ENCODE measurements at regions not wholly inside any gene's neighbourhood (a gene's known extent, or its start where the extent isn't known, plus 50 kb on each side); places are given as distances from the start of the nearest gene placed in this dataset.
A peak's percentile ranks its signal among the peaks of the same experiment; 100 is the strongest.

DNA sequence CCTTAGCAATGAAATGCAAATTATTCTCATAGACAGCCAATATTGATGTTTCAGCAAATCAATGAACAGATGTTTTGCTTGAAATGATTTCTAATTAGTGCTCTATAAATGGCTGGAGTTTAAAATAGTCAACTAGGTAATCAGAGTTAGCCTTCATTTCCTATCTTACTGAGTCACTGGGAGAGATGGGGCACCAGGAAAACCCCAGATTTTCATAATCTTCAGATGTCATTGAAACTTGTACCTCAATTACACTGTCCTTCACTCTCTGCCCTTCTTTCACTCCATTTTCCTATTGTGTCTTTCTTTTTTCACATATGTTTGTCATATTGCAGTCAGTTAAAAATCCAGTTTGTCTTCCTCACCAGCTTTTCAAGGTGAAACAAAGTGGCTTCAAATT lies 92.7 kb downstream of the C12orf75 start:
- Histone ChIP-seq H3K4me3 (ENCODE audit: low read depth, low read length) (no peak overlapping the region), H3K27ac (no peak overlapping the region), H3K27me3 (ENCODE audit: insufficient read depth, low read depth, severe bottlenecking) (no peaks in the 10 kb centered on the region), H3K9me3 (ENCODE audit: severe bottlenecking) (no peaks in the 10 kb centered on the region), H3K36me3 (no peaks in the 10 kb centered on the region)
- TF ChIP-seq, protein P1, sequence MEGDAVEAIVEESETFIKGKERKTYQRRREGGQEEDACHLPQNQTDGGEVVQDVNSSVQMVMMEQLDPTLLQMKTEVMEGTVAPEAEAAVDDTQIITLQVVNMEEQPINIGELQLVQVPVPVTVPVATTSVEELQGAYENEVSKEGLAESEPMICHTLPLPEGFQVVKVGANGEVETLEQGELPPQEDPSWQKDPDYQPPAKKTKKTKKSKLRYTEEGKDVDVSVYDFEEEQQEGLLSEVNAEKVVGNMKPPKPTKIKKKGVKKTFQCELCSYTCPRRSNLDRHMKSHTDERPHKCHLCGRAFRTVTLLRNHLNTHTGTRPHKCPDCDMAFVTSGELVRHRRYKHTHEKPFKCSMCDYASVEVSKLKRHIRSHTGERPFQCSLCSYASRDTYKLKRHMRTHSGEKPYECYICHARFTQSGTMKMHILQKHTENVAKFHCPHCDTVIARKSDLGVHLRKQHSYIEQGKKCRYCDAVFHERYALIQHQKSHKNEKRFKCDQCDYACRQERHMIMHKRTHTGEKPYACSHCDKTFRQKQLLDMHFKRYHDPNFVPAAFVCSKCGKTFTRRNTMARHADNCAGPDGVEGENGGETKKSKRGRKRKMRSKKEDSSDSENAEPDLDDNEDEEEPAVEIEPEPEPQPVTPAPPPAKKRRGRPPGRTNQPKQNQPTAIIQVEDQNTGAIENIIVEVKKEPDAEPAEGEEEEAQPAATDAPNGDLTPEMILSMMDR (IDR thresholded peaks at IDR 0.05; ENCODE audit: low read depth, low read length) = no peak
- DNase-seq = no peak

DNA sequence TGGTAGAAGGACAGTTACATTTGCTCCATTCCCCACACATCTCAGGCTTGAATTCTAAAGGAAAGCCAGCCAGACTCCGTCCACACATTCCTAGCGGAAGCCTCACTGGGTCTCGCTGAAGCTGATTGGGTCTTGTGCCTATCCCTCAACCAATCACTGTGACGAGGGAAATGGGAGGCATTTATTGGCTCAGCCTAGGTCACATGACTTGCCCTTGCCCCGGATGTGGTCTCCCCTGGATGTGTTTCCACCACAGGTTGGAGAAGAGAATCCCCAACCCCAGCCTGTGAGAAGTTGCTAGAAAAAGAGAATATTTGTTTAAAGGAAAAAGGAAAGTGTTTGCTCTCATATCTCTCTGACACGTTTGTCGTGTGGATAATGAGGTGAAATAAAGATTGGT lies 93.4 kb downstream of the C12orf75 start:
- no peak for DNase-seq
- TF ChIP-seq, protein P1 (IDR thresholded peaks at IDR 0.05; ENCODE audit: low read depth, low read length) = no peak
- no peaks in the 10 kb centered on the region for H3K36me3 ChIP-seq
- H3K27me3 ChIP-seq (ENCODE audit: insufficient read depth, low read depth, severe bottlenecking) = peaks cover 1% of the 10 kb centered on the region
- H3K4me3 ChIP-seq (ENCODE audit: low read depth, low read length) = no peak overlapping the region
- no peak overlapping the region for H3K27ac ChIP-seq
- no peaks in the 10 kb centered on the region for H3K9me3 ChIP-seq (ENCODE audit: severe bottlenecking)

DNA sequence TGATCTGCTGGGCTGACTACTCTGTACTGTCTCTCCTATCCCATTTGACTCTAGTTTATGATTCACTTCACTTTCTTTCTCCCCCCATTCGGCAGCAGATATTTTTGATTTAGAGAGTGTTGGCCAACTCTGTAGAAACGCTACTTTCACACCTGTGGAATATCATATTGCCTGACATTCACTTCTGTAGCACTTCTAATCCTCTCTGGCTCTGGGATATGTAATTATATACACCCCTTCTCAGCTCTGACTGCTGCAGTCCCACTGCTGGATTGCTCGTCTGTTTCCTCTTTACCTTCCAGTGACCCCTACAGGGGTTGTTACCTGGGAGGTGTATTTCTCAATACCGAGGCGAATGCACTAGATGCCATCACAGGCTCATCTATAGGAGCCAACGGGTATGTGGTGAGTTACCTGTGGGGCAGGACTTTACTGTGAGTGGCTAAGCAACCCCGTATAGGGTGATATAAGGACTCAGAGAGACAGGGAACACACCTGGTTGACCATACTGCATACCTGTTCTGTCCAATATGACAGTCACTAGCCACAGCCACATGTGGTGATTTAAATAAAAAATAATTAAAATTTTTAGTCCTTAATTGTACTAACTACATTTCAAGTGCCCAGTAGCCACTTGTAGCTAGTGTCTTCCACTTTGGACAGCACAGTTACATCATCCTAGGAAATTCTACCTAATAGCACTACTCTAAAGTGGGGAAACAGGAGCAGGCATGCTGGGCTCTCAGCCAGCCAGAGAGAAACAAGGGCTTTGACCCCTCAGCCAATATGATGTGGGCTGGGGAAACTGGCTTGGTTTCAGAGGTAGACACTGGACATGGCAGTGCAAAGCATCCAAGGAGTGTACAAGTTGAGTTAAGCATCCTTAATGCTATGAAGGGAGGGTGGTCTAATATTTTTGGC lies 95.0 kb downstream of the C12orf75 start:
- Histone ChIP-seq H3K9me3 (ENCODE audit: severe bottlenecking) (no peaks in the 10 kb centered on the region), H3K4me3 (ENCODE audit: low read depth, low read length) (no peak overlapping the region), H3K27me3 (ENCODE audit: insufficient read depth, low read depth, severe bottlenecking) (peaks cover 17% of the 10 kb centered on the region), H3K27ac (no peak overlapping the region), H3K36me3 (no peaks in the 10 kb centered on the region)
- DNase-seq = no peak
- TF ChIP-seq, protein P1 (IDR thresholded peaks at IDR 0.05; ENCODE audit: low read depth, low read length) = no peak

DNA sequence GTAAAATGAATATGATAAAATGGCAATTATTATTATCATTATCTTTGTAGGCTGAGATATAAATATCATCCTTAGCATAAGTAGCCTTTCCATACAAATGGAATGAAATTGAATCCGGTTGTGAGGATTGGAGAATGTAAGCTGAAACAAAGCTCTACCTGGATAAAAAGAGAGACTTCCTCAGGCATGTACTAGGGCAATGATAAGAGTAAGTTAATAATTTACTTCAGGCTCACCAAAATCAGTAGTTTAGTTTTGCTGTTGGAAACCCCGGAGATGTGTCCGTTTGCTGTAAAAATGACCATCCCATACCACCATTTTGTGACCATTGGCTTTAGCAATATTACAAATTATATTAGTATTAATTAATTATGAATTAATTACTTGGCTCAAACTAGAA lies 96.3 kb downstream of the C12orf75 start:
- Histone ChIP-seq H3K27me3 (ENCODE audit: insufficient read depth, low read depth, severe bottlenecking) (peaks cover 19% of the 10 kb centered on the region), H3K4me3 (ENCODE audit: low read depth, low read length) (no peak overlapping the region), H3K27ac (no peak overlapping the region), H3K9me3 (ENCODE audit: severe bottlenecking) (no peaks in the 10 kb centered on the region), H3K36me3 (no peaks in the 10 kb centered on the region)
- DNase-seq = no peak
- TF ChIP-seq, protein P1 (IDR thresholded peaks at IDR 0.05; ENCODE audit: low read depth, low read length) = no peak

DNA sequence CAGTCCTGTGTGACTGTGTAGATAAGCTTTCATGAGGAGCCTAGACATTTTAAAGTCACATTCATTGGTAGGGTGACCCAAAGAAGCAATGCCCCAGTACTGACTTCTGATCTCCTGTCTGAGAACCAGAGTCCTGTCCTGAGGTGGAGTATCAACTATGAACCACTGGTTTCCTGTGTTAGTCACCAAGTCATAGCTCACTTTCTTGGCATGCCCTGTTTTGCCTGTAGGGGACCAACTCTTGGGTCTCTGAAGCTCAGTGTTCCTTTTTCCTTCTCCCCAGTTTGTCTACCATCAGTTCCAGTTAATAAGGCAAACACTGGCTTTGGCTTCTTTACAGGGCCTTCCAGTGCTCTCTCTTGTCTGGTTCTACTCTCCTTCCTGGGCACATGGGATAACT lies 97.4 kb downstream of the C12orf75 start:
- H3K9me3 ChIP-seq (ENCODE audit: severe bottlenecking) = no peaks in the 10 kb centered on the region
- H3K27me3 ChIP-seq (ENCODE audit: insufficient read depth, low read depth, severe bottlenecking) = peaks cover 24% of the 10 kb centered on the region
- H3K4me3 ChIP-seq (ENCODE audit: low read depth, low read length) = no peak overlapping the region
- TF ChIP-seq, protein P1 (IDR thresholded peaks at IDR 0.05; ENCODE audit: low read depth, low read length) = peak; percentile 26; the same call in 1 of the 2 replicates
- no peak for DNase-seq
- H3K27ac ChIP-seq = no peak overlapping the region
- no peaks in the 10 kb centered on the region for H3K36me3 ChIP-seq

Data from WERI-Rb-1 (cell line).